ENCODE measurements at regions not wholly inside any gene's neighbourhood (a gene's known extent, or its start where the extent isn't known, plus 50 kb on each side); places are given as distances from the start of the nearest gene placed in this dataset.
"Not testable (repeated sequence)": the region's sequence is repeated elsewhere in the genome, so short reads cannot be mapped to it uniquely, and the experiment has no call there.

DNA sequence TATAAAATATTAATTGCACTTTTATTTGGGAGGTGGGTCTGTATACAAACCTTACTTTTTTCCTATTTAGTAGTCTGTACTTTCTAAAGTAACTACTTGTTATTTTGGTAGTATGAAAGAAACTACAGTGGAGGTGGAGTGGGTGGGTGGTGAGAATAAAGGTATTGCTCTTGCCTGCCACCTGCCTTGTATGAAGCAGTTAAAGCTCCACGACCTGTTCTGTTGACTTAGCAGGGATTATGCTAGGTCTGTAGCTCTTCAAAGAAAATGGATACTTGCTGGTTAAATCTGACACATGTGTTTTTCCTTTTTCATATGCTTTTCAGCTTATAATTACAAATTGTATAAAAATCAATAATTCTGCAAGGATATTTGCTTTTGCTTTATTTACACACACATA, 111.9 kb downstream of the EHF start:
- H3K79me2 ChIP-seq (ENCODE audit: control insufficient read depth, insufficient read depth, low read length, unreplicated experiment), result no peaks in the 10 kb centered on the region

DNA sequence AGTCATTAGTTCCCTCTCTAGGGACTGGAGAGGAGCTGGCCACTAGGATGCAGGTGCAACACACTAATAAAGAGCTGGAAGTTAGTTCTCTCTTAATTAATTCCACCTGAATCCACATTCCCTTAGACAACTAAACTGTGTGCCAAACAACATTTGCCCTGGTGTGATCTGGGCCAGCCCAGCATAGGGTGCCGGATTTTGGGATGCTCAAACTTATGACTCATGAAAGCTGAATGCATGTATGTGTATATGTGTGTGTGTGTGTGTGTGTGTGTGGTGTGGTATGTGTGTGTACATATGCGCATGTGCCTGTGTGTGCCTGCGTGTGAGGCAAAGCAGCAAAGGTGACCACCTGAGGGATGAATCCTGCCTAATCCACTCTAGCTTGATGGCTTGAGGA, 110.7 kb downstream of the EHF start:
- Histone ChIP-seq H3K27me3 (ENCODE audit: insufficient read depth, low read length) (peaks cover 52% of the 10 kb centered on the region), H2AFZ (ENCODE audit: low read length, unreplicated experiment) (no peak overlapping the region), H3K79me2 (ENCODE audit: control insufficient read depth, insufficient read depth, low read length, unreplicated experiment) (no peaks in the 10 kb centered on the region), H3K36me3 (ENCODE audit: insufficient read depth, low read length) (no peaks in the 10 kb centered on the region), H3K27ac (ENCODE audit: low read depth, low read length) (no peak overlapping the region), H3K4me1 (ENCODE audit: control insufficient read depth, insufficient read depth, low read length, unreplicated experiment) (no peaks in the 10 kb centered on the region), H3K4me3 (ENCODE audit: low read depth, low read length) (no peak overlapping the region)

More for the DNA sequence above, 111.9 kb downstream of the EHF start:
- Histone ChIP-seq H3K36me3 (ENCODE audit: insufficient read depth, low read length) (no peaks in the 10 kb centered on the region), H2AFZ (ENCODE audit: low read length, unreplicated experiment) (no peak overlapping the region), H3K4me3 (ENCODE audit: low read depth, low read length) (no peak overlapping the region), H3K4me1 (ENCODE audit: control insufficient read depth, insufficient read depth, low read length, unreplicated experiment) (no peaks in the 10 kb centered on the region), H3K27ac (ENCODE audit: low read depth, low read length) (no peak overlapping the region), H3K27me3 (ENCODE audit: insufficient read depth, low read length) (peaks cover 56% of the 10 kb centered on the region)

DNA sequence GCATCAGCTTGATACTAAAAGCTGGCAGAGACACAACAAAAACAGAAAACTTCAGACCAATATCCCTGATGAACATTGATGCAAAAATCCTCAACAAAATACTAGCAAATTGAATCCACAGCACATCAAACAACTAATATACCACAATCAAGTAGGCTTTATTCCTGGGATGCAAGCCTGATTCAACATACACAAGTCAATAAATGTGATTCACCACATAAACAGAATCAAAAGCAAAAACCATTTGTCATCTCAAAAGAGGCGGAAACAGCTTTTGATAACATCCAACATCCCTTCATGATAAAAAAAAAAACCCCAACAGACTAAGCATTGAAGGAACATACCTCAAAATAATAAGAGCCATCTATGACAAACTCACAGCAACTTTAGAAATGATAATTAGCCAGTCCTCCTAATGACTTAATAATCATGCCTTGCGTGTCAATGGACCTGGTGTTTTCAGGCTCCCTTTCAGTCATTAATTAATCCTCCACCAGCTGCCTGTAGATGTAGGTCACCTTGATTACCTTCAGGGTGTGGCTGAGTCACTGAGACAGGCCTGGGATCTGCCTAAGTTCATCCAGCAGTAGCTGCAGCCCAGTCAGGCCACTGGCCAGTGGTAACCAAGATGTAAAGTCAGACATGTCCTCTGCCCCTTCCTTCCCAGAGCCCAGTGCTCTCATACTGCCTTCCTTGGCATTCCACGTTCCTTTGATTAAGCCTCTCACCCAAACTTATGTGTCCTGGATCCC, 109.8 kb downstream of the EHF start:
- Histone ChIP-seq H3K36me3 (ENCODE audit: insufficient read depth, low read length) (no peaks in the 10 kb centered on the region), H3K79me2 (ENCODE audit: control insufficient read depth, insufficient read depth, low read length, unreplicated experiment) (no peaks in the 10 kb centered on the region), H3K4me3 (ENCODE audit: low read depth, low read length) (no peak overlapping the region), H2AFZ (ENCODE audit: low read length, unreplicated experiment) (no peak overlapping the region), H3K27me3 (ENCODE audit: insufficient read depth, low read length) (peaks cover 44% of the 10 kb centered on the region), H3K4me1 (ENCODE audit: control insufficient read depth, insufficient read depth, low read length, unreplicated experiment) (no peaks in the 10 kb centered on the region), H3K27ac (ENCODE audit: low read depth, low read length) (no peak overlapping the region)

DNA sequence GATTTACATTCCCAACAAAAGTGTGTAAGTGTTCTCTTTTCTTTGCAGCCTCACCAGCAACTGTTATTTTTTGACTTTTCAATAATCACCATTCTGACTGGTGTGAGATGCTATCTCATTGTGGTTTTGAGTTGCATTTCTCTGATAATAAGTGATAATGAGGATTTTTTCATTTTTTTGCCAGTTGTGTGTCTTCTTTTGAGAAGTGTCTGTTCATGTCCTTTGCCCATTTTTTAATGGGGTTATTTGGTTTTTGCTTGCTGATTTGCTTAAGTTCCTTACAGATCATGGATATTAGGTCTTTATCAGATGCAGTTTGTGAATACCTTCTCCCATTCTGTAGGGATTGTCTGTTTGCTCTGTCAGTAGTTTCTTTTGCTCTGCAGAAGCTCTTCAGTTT, 107.7 kb downstream of the EHF start:
- no peaks in the 10 kb centered on the region for H3K36me3 ChIP-seq (ENCODE audit: insufficient read depth, low read length)
- H3K4me1 ChIP-seq (ENCODE audit: control insufficient read depth, insufficient read depth, low read length, unreplicated experiment), result no peaks in the 10 kb centered on the region
- no peaks in the 10 kb centered on the region for H3K79me2 ChIP-seq (ENCODE audit: control insufficient read depth, insufficient read depth, low read length, unreplicated experiment)
- no peak overlapping the region for H3K27ac ChIP-seq (ENCODE audit: low read depth, low read length)
- H3K27me3 ChIP-seq (ENCODE audit: insufficient read depth, low read length), result peaks cover 33% of the 10 kb centered on the region
- H2AFZ ChIP-seq (ENCODE audit: low read length, unreplicated experiment), result no peak overlapping the region
- H3K4me3 ChIP-seq (ENCODE audit: low read depth, low read length), result no peak overlapping the region

DNA sequence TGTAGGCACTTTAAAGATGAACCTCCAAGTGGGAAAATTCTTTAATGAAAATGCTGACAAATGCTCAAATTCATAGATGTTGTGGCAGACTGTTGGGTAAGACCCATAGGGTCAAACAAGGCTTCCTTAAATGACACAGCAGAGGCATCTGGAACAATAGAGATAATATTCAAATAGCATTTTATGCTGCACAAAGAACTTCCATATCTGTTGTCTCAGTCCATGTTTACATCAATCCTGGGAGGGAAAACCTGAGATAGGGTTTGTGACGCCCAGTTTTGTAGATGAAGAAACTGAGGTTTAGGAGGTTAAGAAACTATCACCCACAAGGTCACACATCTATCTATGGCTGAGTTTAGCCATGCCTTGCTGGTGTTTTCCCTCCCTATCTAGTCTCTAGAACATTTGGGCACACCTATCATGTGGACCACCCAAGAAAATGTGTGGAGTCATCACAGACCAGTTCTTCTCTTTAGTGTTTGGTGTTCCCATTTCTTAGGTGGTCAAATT, 106.4 kb downstream of the EHF start:
- Histone ChIP-seq H3K27ac (ENCODE audit: low read depth, low read length) (no peak overlapping the region), H2AFZ (ENCODE audit: low read length, unreplicated experiment) (no peak overlapping the region), H3K79me2 (ENCODE audit: control insufficient read depth, insufficient read depth, low read length, unreplicated experiment) (no peaks in the 10 kb centered on the region), H3K36me3 (ENCODE audit: insufficient read depth, low read length) (no peaks in the 10 kb centered on the region), H3K4me1 (ENCODE audit: control insufficient read depth, insufficient read depth, low read length, unreplicated experiment) (no peaks in the 10 kb centered on the region), H3K27me3 (ENCODE audit: insufficient read depth, low read length) (peaks cover 25% of the 10 kb centered on the region; the same call in 1 of the 2 replicates), H3K4me3 (ENCODE audit: low read depth, low read length) (no peak overlapping the region)

DNA sequence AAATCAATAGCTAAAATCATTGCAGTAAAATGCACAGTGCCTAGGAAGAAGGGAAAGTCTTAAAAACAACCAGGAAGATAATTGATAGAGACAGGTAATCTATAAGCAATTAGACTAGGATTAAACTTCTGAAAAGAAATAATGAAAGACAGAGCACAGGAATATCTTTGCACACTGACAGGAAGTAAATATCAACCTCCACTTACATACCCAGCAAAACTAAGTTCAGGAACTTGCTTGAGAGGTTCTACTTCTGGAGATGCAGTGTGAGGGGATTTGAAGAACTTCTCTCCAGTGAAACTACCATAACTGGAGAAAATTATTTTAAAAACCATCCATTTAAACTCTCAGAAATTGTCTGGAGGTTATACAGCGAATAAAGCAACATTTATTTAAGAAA, 104.1 kb downstream of the EHF start:
- Histone ChIP-seq H3K27me3 (ENCODE audit: insufficient read depth, low read length) (peaks cover 15% of the 10 kb centered on the region; the same call in 1 of the 2 replicates), H3K27ac (ENCODE audit: low read depth, low read length) (no peak overlapping the region), H3K4me3 (ENCODE audit: low read depth, low read length) (no peak overlapping the region), H3K79me2 (ENCODE audit: control insufficient read depth, insufficient read depth, low read length, unreplicated experiment) (no peaks in the 10 kb centered on the region), H2AFZ (ENCODE audit: low read length, unreplicated experiment) (no peak overlapping the region), H3K4me1 (ENCODE audit: control insufficient read depth, insufficient read depth, low read length, unreplicated experiment) (no peaks in the 10 kb centered on the region), H3K36me3 (ENCODE audit: insufficient read depth, low read length) (no peaks in the 10 kb centered on the region)

DNA sequence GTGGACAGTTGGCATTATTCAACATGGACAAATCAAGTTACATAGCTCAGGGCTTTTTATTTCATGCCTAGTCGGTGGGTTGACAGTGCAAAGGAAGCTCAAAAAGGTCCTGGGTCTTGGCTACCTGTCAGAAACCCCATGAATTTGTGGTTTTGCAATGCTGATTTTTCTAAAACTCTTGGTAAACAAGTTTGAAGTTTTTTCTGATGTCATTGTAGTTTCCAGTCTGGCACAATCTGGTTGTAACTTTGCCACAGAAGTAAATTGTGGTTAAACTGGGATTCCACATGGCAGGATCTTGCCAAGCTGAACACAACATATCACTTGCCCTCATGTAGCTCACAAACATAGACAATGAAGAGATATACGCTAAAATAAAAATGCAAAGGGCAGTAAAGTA, 100.8 kb downstream of the EHF start:
- no peak overlapping the region for H3K27ac ChIP-seq (ENCODE audit: low read depth, low read length)
- H3K4me1 ChIP-seq (ENCODE audit: control insufficient read depth, insufficient read depth, low read length, unreplicated experiment), result no peaks in the 10 kb centered on the region
- no peaks in the 10 kb centered on the region for H3K36me3 ChIP-seq (ENCODE audit: insufficient read depth, low read length)
- no peak overlapping the region for H2AFZ ChIP-seq (ENCODE audit: low read length, unreplicated experiment)
- H3K27me3 ChIP-seq (ENCODE audit: insufficient read depth, low read length), result no peaks in the 10 kb centered on the region
- no peak overlapping the region for H3K4me3 ChIP-seq (ENCODE audit: low read depth, low read length)
- no peaks in the 10 kb centered on the region for H3K79me2 ChIP-seq (ENCODE audit: control insufficient read depth, insufficient read depth, low read length, unreplicated experiment)

DNA sequence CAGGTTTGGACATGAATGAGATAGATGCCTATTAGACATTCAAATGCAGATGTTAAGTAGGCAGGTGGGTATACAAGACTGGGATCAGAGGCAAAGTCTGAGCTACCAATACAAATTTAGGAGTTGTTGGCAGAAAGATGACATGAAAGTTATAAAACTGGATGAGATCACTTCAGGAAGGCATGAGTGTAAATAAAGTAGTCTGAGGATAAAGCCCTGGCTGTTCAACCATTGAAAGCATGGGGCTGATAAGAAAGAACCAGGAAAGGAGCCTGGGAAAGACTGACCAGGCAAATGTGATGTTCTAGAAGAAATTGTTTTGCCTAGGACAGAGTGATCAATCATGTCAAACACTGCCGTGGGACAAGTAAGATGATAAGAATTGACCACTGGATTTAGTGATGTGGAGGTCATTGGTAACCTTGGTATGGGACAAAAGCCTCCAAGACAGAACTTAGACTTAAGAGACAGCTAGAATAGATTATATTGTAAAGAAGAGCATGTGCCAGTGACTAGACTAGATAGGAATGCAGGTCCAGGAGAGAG, 98.5 kb downstream of the EHF start:
- no peaks in the 10 kb centered on the region for H3K27me3 ChIP-seq (ENCODE audit: insufficient read depth, low read length)
- no peaks in the 10 kb centered on the region for H3K4me1 ChIP-seq (ENCODE audit: control insufficient read depth, insufficient read depth, low read length, unreplicated experiment)
- H2AFZ ChIP-seq (ENCODE audit: low read length, unreplicated experiment), result no peak overlapping the region
- no peaks in the 10 kb centered on the region for H3K36me3 ChIP-seq (ENCODE audit: insufficient read depth, low read length)
- no peak overlapping the region for H3K4me3 ChIP-seq (ENCODE audit: low read depth, low read length)
- H3K79me2 ChIP-seq (ENCODE audit: control insufficient read depth, insufficient read depth, low read length, unreplicated experiment), result no peaks in the 10 kb centered on the region
- H3K27ac ChIP-seq (ENCODE audit: low read depth, low read length), result no peak overlapping the region

DNA sequence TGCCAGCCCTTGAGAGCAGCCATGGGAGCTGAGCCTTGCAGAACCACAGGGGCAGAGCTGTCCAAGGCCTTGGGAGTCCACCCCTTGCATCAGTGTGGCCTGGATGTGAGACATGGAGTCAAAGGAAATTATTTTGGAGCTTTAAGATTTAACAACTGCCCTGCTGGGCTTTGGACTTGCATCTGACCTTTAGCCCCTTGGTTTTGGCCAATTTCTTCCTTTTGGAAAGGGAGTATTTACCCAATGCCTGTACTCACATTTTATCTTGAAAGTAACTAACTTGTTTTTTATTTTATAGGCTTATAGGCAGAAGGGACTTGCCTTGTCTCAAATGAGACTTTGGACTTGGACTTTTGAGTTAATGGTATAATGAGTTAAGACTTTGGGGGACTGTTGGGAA, 92.7 kb downstream of the EHF start:
- not testable (repeated sequence) for H3K27ac ChIP-seq (ENCODE audit: low read depth, low read length); H3K4me1 ChIP-seq (ENCODE audit: control insufficient read depth, insufficient read depth, low read length, unreplicated experiment); H2AFZ ChIP-seq (ENCODE audit: low read length, unreplicated experiment); H3K36me3 ChIP-seq (ENCODE audit: insufficient read depth, low read length); H3K79me2 ChIP-seq (ENCODE audit: control insufficient read depth, insufficient read depth, low read length, unreplicated experiment); H3K27me3 ChIP-seq (ENCODE audit: insufficient read depth, low read length); H3K4me3 ChIP-seq (ENCODE audit: low read depth, low read length)

Measured in ACC112 (cell line).